Dedifferentiated amniotic fluid mesenchymal stem cell (primary cell): ENCODE measurements at regions not wholly inside any gene's neighbourhood (a gene's known extent, or its start where the extent isn't known, plus 50 kb on each side); places are given as distances from the start of the nearest gene placed in this dataset.

Source experiments
- DNase-seq: peaks from one replicate; pipeline ENCODE4 v3.0.0-alpha.2; 2016; ENCODE audit errors: extremely low spot score

GRCh38 chr3:16108424-16108823 lies 66.1 kb upstream of the GALNT15 start:
- DNase-seq, result no peak

GRCh38 chr3:16109929-16110328 lies 64.6 kb upstream of the GALNT15 start:
- DNase-seq, result no peak

- peak; percentile 31 for DNase-seq
Observed at GRCh38 chr3:16112910-16113504, 61.5 kb upstream of the GALNT15 start.

- no peak for DNase-seq
Observed at GRCh38 chr3:16113704-16114103, 60.8 kb upstream of the GALNT15 start.

- DNase-seq, result no peak
Observed at GRCh38 chr3:16114429-16114828, 60.1 kb upstream of the GALNT15 start.

- no peak for DNase-seq
Observed at GRCh38 chr3:16114930-16115329, 59.5 kb upstream of the GALNT15 start.

GRCh38 chr3:16118396-16118795 lies 56.1 kb upstream of the GALNT15 start:
- no peak for DNase-seq

- no peak for DNase-seq
Observed at GRCh38 chr3:16119887-16120286, 54.6 kb upstream of the GALNT15 start.

- DNase-seq, result no peak
Observed at GRCh38 chr3:16121391-16121790, 53.1 kb upstream of the GALNT15 start.

- no peak for DNase-seq
Observed at GRCh38 chr3:16122155-16122554, 52.3 kb upstream of the GALNT15 start.

- no peak for DNase-seq
Observed at GRCh38 chr3:16122661-16123060, 51.8 kb upstream of the GALNT15 start.

GRCh38 chr3:16124636-16125035 lies 49.8 kb upstream of the GALNT15 start:
- DNase-seq, result peak; percentile 75
